Endothelial cell of umbilical vein (primary cell): ENCODE measurements at regions not wholly inside any gene's neighbourhood (a gene's known extent, or its start where the extent isn't known, plus 50 kb on each side); places are given as distances from the start of the nearest gene placed in this dataset.
A peak's percentile ranks its signal among the peaks of the same experiment; 100 is the strongest.

Source experiments
- BruUV-seq: library from RNA; stranded (reverse); fragments of 400-500 nt; replicated peaks from 2 replicates; lab custom pipeline; 2021; lab: Mats Ljungman, UMichigan
- CTCF ChIA-PET: fragments of 300-600, 350-600 bp; sonication (Branson Sonifier 250); formaldehyde crosslinking; loops from one replicate; lab custom pipeline; 2021; ENCODE audit warnings: antibody characterized with exemption, inconsistent platforms; lab: Charles Lee
- POLR2A ChIA-PET: fragments of 300-600, 350-600 bp; sonication (Branson Sonifier 250); formaldehyde crosslinking; loops from one replicate; lab custom pipeline; 2021; ENCODE audit warnings: antibody characterized with exemption, inconsistent platforms; lab: Charles Lee
- DNase-seq: peaks from one replicate; pipeline ENCODE4 v3.0.0-alpha.2; 2011; ENCODE audit warnings: low read depth, low spot score
- FAIRE-seq: peaks from 2 replicates; lab custom pipeline; 2011; peaks lifted over from hg19 to GRCh38; lab: Jason Lieb, UNC
- H2AFZ ChIP-seq: 2 replicates; pipeline ENCODE4 v1.6.0; 2012; ENCODE audit warnings: low read depth, low read length, control low read depth, inconsistent platforms
- H3K27ac ChIP-seq: 2 replicates; pipeline ENCODE4 v1.5.1; 2011; ENCODE audit warnings: low read depth, mild to moderate bottlenecking, control low read depth, low read length, moderate library complexity; ENCODE audit not compliant: insufficient read depth
- H3K27me3 ChIP-seq, 2 experiments: 2 replicates each; pipeline versions ENCODE4 v1.6.0 to v1.6.1; 2011; ENCODE audit warnings: low read length in 2 of 2, mixed read lengths in 1 of 2; ENCODE audit not compliant: control insufficient read depth in 2 of 2, insufficient read depth in 2 of 2
- H3K36me3 ChIP-seq, 2 experiments: 2 replicates in 1 of 2; 3 replicates in 1 of 2; pipeline ENCODE4 v1.5.1; 2011; ENCODE audit warnings: low read length in 2 of 2, mild to moderate bottlenecking in 1 of 2, moderate library complexity in 1 of 2; ENCODE audit not compliant: control insufficient read depth in 2 of 2, insufficient read depth in 2 of 2; ENCODE audit errors: extremely low read depth in 1 of 2
- H3K4me1 ChIP-seq: 3 replicates; pipeline ENCODE4 v1.5.1; 2011; ENCODE audit warnings: mild to moderate bottlenecking, low read length; ENCODE audit not compliant: control insufficient read depth, insufficient read depth; ENCODE audit errors: extremely low read depth
- H3K4me2 ChIP-seq: 2 replicates; pipeline ENCODE4 v1.6.1; 2011; ENCODE audit warnings: low read length, control low read depth, mixed read lengths; ENCODE audit not compliant: insufficient read depth
- H3K4me3 ChIP-seq, 3 experiments: fragments of 200-600 bp in 1 of 3; sonication (generic), shearing (Covaris generic) in 1 of 3; replicated peaks in 1 of 3; 2 replicates each; pipeline ENCODE4 v1.5.1; 2011 to 2016; ENCODE audit warnings: control low read depth in 3 of 3, low read length in 3 of 3, mild to moderate bottlenecking in 2 of 3, inconsistent platforms in 1 of 3, low read depth in 1 of 3, moderate library complexity in 1 of 3; ENCODE audit not compliant: insufficient read depth in 1 of 3
- H3K79me2 ChIP-seq: 2 replicates; pipeline ENCODE4 v1.6.0; 2012; ENCODE audit warnings: low read length, inconsistent platforms; ENCODE audit not compliant: control insufficient read depth, insufficient read depth
- H3K9ac ChIP-seq: replicated peaks from 2 replicates; pipeline ENCODE3; 2011; ENCODE audit warnings: low read length, control low read depth; ENCODE audit not compliant: insufficient read depth; ENCODE audit errors: extremely low read depth
- H3K9me1 ChIP-seq: replicated peaks from 3 replicates; pipeline ENCODE4 v1.6.0; 2011; ENCODE audit warnings: mild to moderate bottlenecking, low read length; ENCODE audit not compliant: control insufficient read depth, insufficient read depth; ENCODE audit errors: extremely low read depth
- H3K9me3 ChIP-seq: replicated peaks from 2 replicates; pipeline ENCODE4 v1.5.1; 2012; ENCODE audit warnings: low read length, inconsistent platforms; ENCODE audit not compliant: control insufficient read depth, insufficient read depth
- H4K20me1 ChIP-seq: replicated peaks from 2 replicates; pipeline ENCODE3; 2011; ENCODE audit warnings: mild to moderate bottlenecking, low read length; ENCODE audit not compliant: control insufficient read depth, insufficient read depth; ENCODE audit errors: extremely low read depth
- EZH2 ChIP-seq: IDR thresholded peaks from 2 replicates; pipeline ENCODE4 v1.6.1; 2012; ENCODE audit warnings: borderline replicate concordance, low read depth, mild to moderate bottlenecking, moderate library complexity, low read length, inconsistent platforms; ENCODE audit not compliant: severe bottlenecking
- FOS ChIP-seq: IDR thresholded peaks from 2 replicates; pipeline ENCODE4 v1.6.1; 2011; ENCODE audit warnings: mild to moderate bottlenecking, low read length, moderate library complexity, borderline replicate concordance; ENCODE audit not compliant: insufficient read depth
- GATA2 ChIP-seq: IDR thresholded peaks from 2 replicates; pipeline ENCODE4 v1.7.0; 2011; ENCODE audit warnings: low read depth, mild to moderate bottlenecking, moderate library complexity, mixed read lengths, low read length; ENCODE audit not compliant: insufficient read length, insufficient read depth
- JUN ChIP-seq: IDR thresholded peaks from 2 replicates; pipeline ENCODE4 v1.6.1; 2011; ENCODE audit warnings: borderline replicate concordance, low read depth; ENCODE audit not compliant: insufficient read length, insufficient read depth
- MYC ChIP-seq: IDR thresholded peaks from one replicate; pipeline ENCODE4 v1.6.1; 2011; ENCODE audit warnings: mild to moderate bottlenecking, low read depth, low read length
- POLR2A ChIP-seq: IDR thresholded peaks from 2 replicates; pipeline ENCODE4 v1.6.1; 2012; ENCODE audit warnings: low read depth, mild to moderate bottlenecking, control low read depth, low read length
- POLR2AphosphoS5 ChIP-seq: IDR thresholded peaks from 2 replicates; pipeline ENCODE4 v1.6.1; 2012; ENCODE audit warnings: low read depth, mild to moderate bottlenecking, control low read depth, low read length, moderate library complexity; ENCODE audit not compliant: insufficient read depth
- dilution Hi-C: fragments of 300-500 bp; cut with MboI; formaldehyde crosslinking; loops from one replicate; pipeline ENCODE4 v1.15.0; 2019; ENCODE audit warnings: low sequenced_read_pairs; ENCODE audit not compliant: extremely low pct_ligation_motif_present
- intact Hi-C: fragments of 100-400 bp; cut with micrococcal nuclease; formaldehyde crosslinking; loops from one replicate; pipeline ENCODE4 v1.10.0; 2022
- TF ChIP-seq, protein P1 (sequence below): IDR thresholded peaks from 2 replicates; pipeline ENCODE4 v1.6.1; 2011; ENCODE audit not compliant: insufficient read depth, insufficient read length
- TF ChIP-seq, protein P2 (sequence below), 2 donors: IDR thresholded peaks; 1 replicate in 1 of 2; 2 replicates in 1 of 2; pipeline ENCODE4 v1.5.1; 2011; ENCODE audit warnings: low read length in 2 of 2, mild to moderate bottlenecking in 2 of 2, moderate library complexity in 2 of 2, control low read depth in 1 of 2, inconsistent platforms in 1 of 2, low read depth in 1 of 2; ENCODE audit not compliant: insufficient read depth in 1 of 2; ENCODE audit errors: extremely low read depth in 1 of 2

DNA sequence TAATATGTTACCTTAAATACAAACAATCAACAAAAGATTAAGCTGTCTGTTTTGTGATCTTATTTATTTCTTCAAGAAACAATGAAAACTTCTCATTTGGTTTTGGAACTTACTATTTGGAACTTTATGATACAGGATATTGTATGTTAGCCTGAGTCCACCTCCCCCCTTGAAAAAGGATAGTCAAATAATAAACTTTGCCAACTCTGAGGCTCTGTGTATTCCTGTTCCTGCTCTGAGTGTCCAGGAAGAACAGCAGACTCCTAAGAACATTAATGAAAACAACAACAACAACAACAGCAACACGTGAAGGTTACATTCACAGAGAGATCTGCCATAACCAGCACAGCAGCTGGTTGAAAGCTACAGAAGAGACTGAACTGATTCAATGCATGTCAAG lies 108.1 kb upstream of the AADACL2 start:
- ChIA-PET POLR2A (no interaction called here), CTCF (interaction anchor here (1.5 kb wide), 1 partner anchor 10 kb away, joined by 4 read pairs; no protein-coding TSS in a partner anchor)
- H3K9me3 ChIP-seq = no peaks in the 10 kb centered on the region
- H3K27me3 ChIP-seq = no peaks in the 10 kb centered on the region
- no peak overlapping the region for H3K4me3 ChIP-seq
- intact Hi-C loops (no loop called here), dilution Hi-C loops (no loop called here)
- H4K20me1 ChIP-seq = no peaks in the 10 kb centered on the region
- DNase-seq (no peak), FAIRE-seq (peak; percentile 28)
- no peaks in the 10 kb centered on the region for H3K79me2 ChIP-seq
- no peak overlapping the region for H3K27ac ChIP-seq
- no TSS peak for BruUV-seq
- TF ChIP-seq FOS (no peak), JUN (no peak), EZH2 (no peak), POLR2AphosphoS5 (no peak), GATA2 (no peak), MYC (no peak), POLR2A (no peak)
- TF ChIP-seq, protein P1, sequence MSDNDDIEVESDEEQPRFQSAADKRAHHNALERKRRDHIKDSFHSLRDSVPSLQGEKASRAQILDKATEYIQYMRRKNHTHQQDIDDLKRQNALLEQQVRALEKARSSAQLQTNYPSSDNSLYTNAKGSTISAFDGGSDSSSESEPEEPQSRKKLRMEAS = no peak
- TF ChIP-seq, protein P2, sequence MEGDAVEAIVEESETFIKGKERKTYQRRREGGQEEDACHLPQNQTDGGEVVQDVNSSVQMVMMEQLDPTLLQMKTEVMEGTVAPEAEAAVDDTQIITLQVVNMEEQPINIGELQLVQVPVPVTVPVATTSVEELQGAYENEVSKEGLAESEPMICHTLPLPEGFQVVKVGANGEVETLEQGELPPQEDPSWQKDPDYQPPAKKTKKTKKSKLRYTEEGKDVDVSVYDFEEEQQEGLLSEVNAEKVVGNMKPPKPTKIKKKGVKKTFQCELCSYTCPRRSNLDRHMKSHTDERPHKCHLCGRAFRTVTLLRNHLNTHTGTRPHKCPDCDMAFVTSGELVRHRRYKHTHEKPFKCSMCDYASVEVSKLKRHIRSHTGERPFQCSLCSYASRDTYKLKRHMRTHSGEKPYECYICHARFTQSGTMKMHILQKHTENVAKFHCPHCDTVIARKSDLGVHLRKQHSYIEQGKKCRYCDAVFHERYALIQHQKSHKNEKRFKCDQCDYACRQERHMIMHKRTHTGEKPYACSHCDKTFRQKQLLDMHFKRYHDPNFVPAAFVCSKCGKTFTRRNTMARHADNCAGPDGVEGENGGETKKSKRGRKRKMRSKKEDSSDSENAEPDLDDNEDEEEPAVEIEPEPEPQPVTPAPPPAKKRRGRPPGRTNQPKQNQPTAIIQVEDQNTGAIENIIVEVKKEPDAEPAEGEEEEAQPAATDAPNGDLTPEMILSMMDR (IDR thresholded peaks at IDR 0.05; ENCODE audit: extremely low read depth in 1 of 2, insufficient read depth in 1 of 2, low read depth in 1 of 2, low read length in 2 of 2) = no peak
- H3K4me1 ChIP-seq = no peaks in the 10 kb centered on the region
- no peak overlapping the region for H3K4me2 ChIP-seq
- H2AFZ ChIP-seq = no peak overlapping the region
- no peaks in the 10 kb centered on the region for H3K36me3 ChIP-seq
- H3K9ac ChIP-seq = no peak overlapping the region
- H3K9me1 ChIP-seq = no peaks in the 10 kb centered on the region
